Fibroblast of lung (primary cell): ENCODE measurements at regions not wholly inside any gene's neighbourhood (a gene's known extent, or its start where the extent isn't known, plus 50 kb on each side); places are given as distances from the start of the nearest gene placed in this dataset.
"Not testable (repeated sequence)": the region's sequence is repeated elsewhere in the genome, so short reads cannot be mapped to it uniquely, and the experiment has no call there.

Source experiments
- DNase-seq, 2 donors: peaks; one replicate each; pipeline versions ENCODE4 v3.0.0 to v3.0.0-alpha.2; 2010; ENCODE audit warnings: low read depth in 2 of 2
- H2AFZ ChIP-seq: 2 replicates; pipeline ENCODE4 v1.5.1; 2012; ENCODE audit warnings: low read length, control low read depth, inconsistent platforms
- H3K27ac ChIP-seq: 2 replicates; pipeline ENCODE4 v1.5.1; 2011; ENCODE audit warnings: low read length, control low read depth; ENCODE audit not compliant: insufficient read depth
- H3K27me3 ChIP-seq: 2 replicates; pipeline ENCODE4 v1.5.1; 2011; ENCODE audit warnings: mild to moderate bottlenecking, low read length; ENCODE audit not compliant: control insufficient read depth, insufficient read depth
- H3K36me3 ChIP-seq: 2 replicates; pipeline ENCODE4 v1.5.1; 2011; ENCODE audit warnings: low read length; ENCODE audit not compliant: control insufficient read depth, insufficient read depth
- H3K4me1 ChIP-seq: 2 replicates; pipeline ENCODE4 v1.5.1; 2011; ENCODE audit warnings: low read length; ENCODE audit not compliant: control insufficient read depth, insufficient read depth; ENCODE audit errors: extremely low read depth
- H3K4me2 ChIP-seq: 2 replicates; pipeline ENCODE4 v1.5.1; 2011; ENCODE audit warnings: low read length, control low read depth; ENCODE audit not compliant: insufficient read depth; ENCODE audit errors: extremely low read depth
- H3K4me3 ChIP-seq, 4 experiments: fragments of 200-600 bp in 1 of 4; sonication (generic) in 1 of 4; replicated peaks in 1 of 4; 2 replicates each; pipeline ENCODE4 v1.5.1; 2011 to 2016; ENCODE audit warnings: low read length in 4 of 4, low read depth in 3 of 4, mild to moderate bottlenecking in 3 of 4, control low read depth in 2 of 4, inconsistent platforms in 1 of 4, mixed read lengths in 1 of 4; ENCODE audit not compliant: insufficient read depth in 1 of 4; ENCODE audit errors: control extremely low read depth in 1 of 4
- H3K79me2 ChIP-seq: 2 replicates; pipeline ENCODE4 v1.5.1; 2012; ENCODE audit warnings: mild to moderate bottlenecking, low read length, inconsistent platforms; ENCODE audit not compliant: control insufficient read depth, insufficient read depth
- H3K9ac ChIP-seq: 2 replicates; pipeline ENCODE4 v1.5.1; 2011; ENCODE audit warnings: mild to moderate bottlenecking, low read length, control low read depth; ENCODE audit not compliant: insufficient read depth
- H3K9me3 ChIP-seq: 2 replicates; pipeline ENCODE4 v1.5.1; 2012; ENCODE audit warnings: low read depth, low read length; ENCODE audit not compliant: control insufficient read depth, insufficient read depth
- H4K20me1 ChIP-seq: 2 replicates; pipeline ENCODE4 v1.5.1; 2011; ENCODE audit warnings: low read length; ENCODE audit not compliant: control insufficient read depth, insufficient read depth; ENCODE audit errors: extremely low read depth
- CTCF ChIP-seq, 2 donors: IDR thresholded peaks in 1 of 2; conservative IDR thresholded peaks in 1 of 2; 1 replicate in 1 of 2; 2 replicates in 1 of 2; pipeline ENCODE4 v1.5.1; 2011 to 2012; ENCODE audit warnings: low read length in 2 of 2, control low read depth in 1 of 2, inconsistent platforms in 1 of 2, low read depth in 1 of 2, mild to moderate bottlenecking in 1 of 2
- EZH2 ChIP-seq: IDR thresholded peaks from 2 replicates; pipeline ENCODE4 v1.5.1; 2012; ENCODE audit warnings: low read length, control low read depth, mild to moderate bottlenecking; ENCODE audit errors: missing control alignments

DNA sequence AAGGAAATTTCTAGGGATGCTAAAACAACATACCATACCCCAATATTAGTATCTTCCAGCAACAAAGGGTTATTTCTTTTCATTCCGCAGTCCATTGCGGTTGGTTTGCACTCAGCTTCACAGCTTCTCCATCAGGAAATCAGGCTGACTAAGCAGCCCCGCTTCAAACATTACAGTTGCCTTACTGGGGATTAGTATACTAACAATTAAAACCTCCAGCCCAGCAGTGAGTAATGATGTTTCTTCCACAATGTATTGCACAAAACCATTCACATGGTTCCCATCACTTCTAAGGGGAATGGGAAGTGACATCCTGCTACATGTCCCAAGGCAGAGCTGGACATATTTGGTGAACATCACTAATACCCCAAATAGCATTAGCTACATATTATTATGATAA lies 1384.9 kb downstream of the CDH8 start:
- DNase-seq, result peak in 1 of 2 donors; percentile 30
- H4K20me1 ChIP-seq, result no peaks in the 10 kb centered on the region
- no peak overlapping the region for H3K4me3 ChIP-seq
- H3K36me3 ChIP-seq, result no peaks in the 10 kb centered on the region
- H3K79me2 ChIP-seq, result no peaks in the 10 kb centered on the region
- no peak overlapping the region for H3K9ac ChIP-seq
- no peak overlapping the region for H3K27ac ChIP-seq
- TF ChIP-seq CTCF (conservative IDR thresholded peaks at IDR 0.05 in 1 of 2, IDR thresholded peaks at IDR 0.05 in 1 of 2; ENCODE audit: low read depth in 1 of 2, low read length in 2 of 2) (no peak), EZH2 (no peak)
- H3K27me3 ChIP-seq, result no peaks in the 10 kb centered on the region
- H3K4me1 ChIP-seq, result no peaks in the 10 kb centered on the region
- H3K9me3 ChIP-seq, result no peaks in the 10 kb centered on the region
- H3K4me2 ChIP-seq, result no peak overlapping the region
- H2AFZ ChIP-seq, result no peak overlapping the region

GRCh38 chr16:60648290-60648689 lies 1387.9 kb downstream of the CDH8 start:
- Histone ChIP-seq H3K4me1 (no peaks in the 10 kb centered on the region), H3K79me2 (no peaks in the 10 kb centered on the region), H4K20me1 (no peaks in the 10 kb centered on the region), H3K9me3 (no peaks in the 10 kb centered on the region), H2AFZ (no peak overlapping the region), H3K36me3 (no peaks in the 10 kb centered on the region), H3K4me3 (no peak overlapping the region), H3K9ac (no peak overlapping the region), H3K27ac (no peak overlapping the region), H3K27me3 (no peaks in the 10 kb centered on the region), H3K4me2 (no peak overlapping the region)
- peak in 1 of 2 donors; percentile 59 for DNase-seq
- no peak for TF ChIP-seq EZH2
- TF ChIP-seq CTCF (conservative IDR thresholded peaks at IDR 0.05 in 1 of 2, IDR thresholded peaks at IDR 0.05 in 1 of 2; ENCODE audit: low read depth in 1 of 2, low read length in 2 of 2), result no peak

DNA sequence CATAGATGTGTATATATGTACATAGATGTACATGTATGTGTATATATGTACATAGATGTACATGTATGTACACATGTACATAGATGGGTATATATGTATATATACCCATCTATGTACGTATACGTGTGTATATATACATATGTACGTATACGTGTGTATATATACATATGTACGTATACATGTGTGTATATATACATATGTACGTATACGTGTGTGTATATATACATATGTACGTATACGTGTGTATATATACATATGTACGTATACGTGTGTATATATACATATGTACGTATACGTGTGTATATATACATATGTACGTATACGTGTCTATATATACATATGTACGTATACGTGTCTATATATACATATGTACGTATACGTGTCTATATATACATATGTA lies 1388.8 kb downstream of the CDH8 start:
- not testable (repeated sequence) for H3K4me1 ChIP-seq, H3K79me2 ChIP-seq, DNase-seq, H3K27me3 ChIP-seq, H3K4me2 ChIP-seq, H3K9me3 ChIP-seq, H3K36me3 ChIP-seq, H4K20me1 ChIP-seq, H3K4me3 ChIP-seq, H2AFZ ChIP-seq, H3K9ac ChIP-seq, H3K27ac ChIP-seq
